ENCODE measurements at regions not wholly inside any gene's neighbourhood (a gene's known extent, or its start where the extent isn't known, plus 50 kb on each side); places are given as distances from the start of the nearest gene placed in this dataset.

DNA sequence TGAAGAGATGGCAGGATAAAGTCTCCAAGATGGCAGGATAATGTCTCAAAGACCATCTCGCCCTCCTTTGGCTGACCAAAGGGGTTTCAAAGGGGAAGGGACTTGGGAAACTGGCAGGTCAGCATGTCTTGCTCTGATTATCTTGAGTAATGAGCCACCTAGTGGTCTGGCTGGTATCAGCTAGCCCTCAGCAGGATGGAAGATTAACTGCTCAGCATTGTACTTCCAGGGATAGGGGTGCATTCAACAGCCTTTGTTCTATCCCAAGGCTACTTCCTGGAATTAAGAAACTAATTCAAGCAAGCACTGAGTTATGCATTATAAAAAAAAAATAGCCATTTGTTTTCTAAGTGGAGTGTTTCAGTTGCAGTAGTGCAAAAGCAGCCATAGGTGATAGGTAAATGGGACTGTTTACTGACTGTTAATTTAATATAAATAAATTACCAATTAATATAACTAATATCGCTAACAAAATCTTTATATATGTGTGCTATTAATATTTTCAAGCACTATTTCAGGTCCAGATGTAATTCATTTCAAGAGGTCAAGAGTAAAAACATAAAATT is 555.5 kb downstream of the CDH9 start:
- no peak for FAIRE-seq
- intact Hi-C loops (cut with micrococcal nuclease) (no loop called here), dilution Hi-C loops (cut with MboI; ENCODE audit: extremely low pct_ligation_motif_present, low sequenced_read_pairs) (no loop called here)
- DNase-seq (ENCODE audit: low read depth, low spot score) = no peak
- no peak for TF ChIP-seq EZH2 (IDR thresholded peaks at IDR 0.05; ENCODE audit: borderline replicate concordance, low read depth, low read length, severe bottlenecking)
- no peak for TF ChIP-seq GATA2 (IDR thresholded peaks at IDR 0.05; ENCODE audit: insufficient read depth, insufficient read length, low read depth, low read length)
- TF ChIP-seq POLR2A (IDR thresholded peaks at IDR 0.05; ENCODE audit: low read depth, low read length) = no peak
- no peak for TF ChIP-seq POLR2AphosphoS5 (IDR thresholded peaks at IDR 0.05; ENCODE audit: insufficient read depth, low read depth, low read length)
- no peak for TF ChIP-seq MYC (IDR thresholded peaks at IDR 0.05; ENCODE audit: low read depth, low read length)
- no peak for TF ChIP-seq JUN (IDR thresholded peaks at IDR 0.05; ENCODE audit: borderline replicate concordance, insufficient read depth, insufficient read length, low read depth)
- no peak for TF ChIP-seq FOS (IDR thresholded peaks at IDR 0.05; ENCODE audit: borderline replicate concordance, insufficient read depth, low read length)
- TF ChIP-seq, protein P1, sequence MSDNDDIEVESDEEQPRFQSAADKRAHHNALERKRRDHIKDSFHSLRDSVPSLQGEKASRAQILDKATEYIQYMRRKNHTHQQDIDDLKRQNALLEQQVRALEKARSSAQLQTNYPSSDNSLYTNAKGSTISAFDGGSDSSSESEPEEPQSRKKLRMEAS (IDR thresholded peaks at IDR 0.05; ENCODE audit: insufficient read depth, insufficient read length) = no peak
- TF ChIP-seq, protein P2, sequence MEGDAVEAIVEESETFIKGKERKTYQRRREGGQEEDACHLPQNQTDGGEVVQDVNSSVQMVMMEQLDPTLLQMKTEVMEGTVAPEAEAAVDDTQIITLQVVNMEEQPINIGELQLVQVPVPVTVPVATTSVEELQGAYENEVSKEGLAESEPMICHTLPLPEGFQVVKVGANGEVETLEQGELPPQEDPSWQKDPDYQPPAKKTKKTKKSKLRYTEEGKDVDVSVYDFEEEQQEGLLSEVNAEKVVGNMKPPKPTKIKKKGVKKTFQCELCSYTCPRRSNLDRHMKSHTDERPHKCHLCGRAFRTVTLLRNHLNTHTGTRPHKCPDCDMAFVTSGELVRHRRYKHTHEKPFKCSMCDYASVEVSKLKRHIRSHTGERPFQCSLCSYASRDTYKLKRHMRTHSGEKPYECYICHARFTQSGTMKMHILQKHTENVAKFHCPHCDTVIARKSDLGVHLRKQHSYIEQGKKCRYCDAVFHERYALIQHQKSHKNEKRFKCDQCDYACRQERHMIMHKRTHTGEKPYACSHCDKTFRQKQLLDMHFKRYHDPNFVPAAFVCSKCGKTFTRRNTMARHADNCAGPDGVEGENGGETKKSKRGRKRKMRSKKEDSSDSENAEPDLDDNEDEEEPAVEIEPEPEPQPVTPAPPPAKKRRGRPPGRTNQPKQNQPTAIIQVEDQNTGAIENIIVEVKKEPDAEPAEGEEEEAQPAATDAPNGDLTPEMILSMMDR (IDR thresholded peaks at IDR 0.05; ENCODE audit: extremely low read depth in 1 of 2, insufficient read depth in 1 of 2, low read depth in 1 of 2, low read length in 2 of 2) = no peak
- no peak overlapping the region for H3K4me2 ChIP-seq (ENCODE audit: insufficient read depth, low read length)
- ChIA-PET POLR2A (no interaction called here), CTCF (no interaction called here)
- no peak overlapping the region for H3K27ac ChIP-seq (ENCODE audit: insufficient read depth, low read depth, low read length)
- no peaks in the 10 kb centered on the region for H3K36me3 ChIP-seq (ENCODE audit: control insufficient read depth in 2 of 2, extremely low read depth in 1 of 2, insufficient read depth in 2 of 2, low read length in 2 of 2)
- no peak overlapping the region for H2AFZ ChIP-seq (ENCODE audit: low read depth, low read length)
- no peaks in the 10 kb centered on the region for H3K9me1 ChIP-seq (replicated peaks; ENCODE audit: control insufficient read depth, extremely low read depth, insufficient read depth, low read length)
- BruUV-seq (replicated peaks) = no TSS peak
- H3K9me3 ChIP-seq (replicated peaks; ENCODE audit: control insufficient read depth, insufficient read depth, low read length) = peaks cover 3% of the 10 kb centered on the region
- H3K27me3 ChIP-seq (ENCODE audit: control insufficient read depth in 2 of 2, insufficient read depth in 2 of 2, low read length in 2 of 2) = no peaks in the 10 kb centered on the region
- H4K20me1 ChIP-seq (replicated peaks; ENCODE audit: control insufficient read depth, extremely low read depth, insufficient read depth, low read length) = no peaks in the 10 kb centered on the region
- H3K4me3 ChIP-seq (replicated peaks in 1 of 3; ENCODE audit: insufficient read depth in 1 of 3, low read depth in 1 of 3, low read length in 3 of 3) = no peak overlapping the region
- no peak overlapping the region for H3K9ac ChIP-seq (replicated peaks; ENCODE audit: extremely low read depth, insufficient read depth, low read length)
- no peaks in the 10 kb centered on the region for H3K79me2 ChIP-seq (ENCODE audit: control insufficient read depth, insufficient read depth, low read length)
- no peaks in the 10 kb centered on the region for H3K4me1 ChIP-seq (ENCODE audit: control insufficient read depth, extremely low read depth, insufficient read depth, low read length)
